Ovary (tissue), 7 donors: ENCODE measurements at regions not wholly inside any gene's neighbourhood (a gene's known extent, or its start where the extent isn't known, plus 50 kb on each side); places are given as distances from the start of the nearest gene placed in this dataset.

Experiments
- DNase-seq, 5 donors: peaks; one replicate each; pipeline ENCODE4 v3.0.0-alpha.2; 2019 to 2020
- H3K27ac ChIP-seq, 2 donors: fragments of 200-600 bp; one replicate each; pipeline versions ENCODE4 v1.5.1 to v1.8.0; 2019 to 2022
- H3K27me3 ChIP-seq: fragments of 200-600 bp; one replicate; pipeline ENCODE4 v1.8.0; 2022
- H3K36me3 ChIP-seq: fragments of 200-600 bp; sonication (generic); one replicate; pipeline ENCODE4 v1.5.1; 2019
- H3K4me1 ChIP-seq: one replicate; pipeline ENCODE4 v1.8.1; 2013; ENCODE audit warnings: mild to moderate bottlenecking, moderate library complexity; ENCODE audit not compliant: insufficient read depth
- H3K4me3 ChIP-seq: fragments of 200-600 bp; sonication (generic); one replicate; pipeline ENCODE4 v1.5.1; 2017
- H3K9me3 ChIP-seq, 2 donors: fragments of 200-600 bp in 1 of 2; sonication (generic) in 1 of 2; one replicate each; pipeline versions ENCODE4 v1.5.1 to v1.8.1; 2013 to 2019; ENCODE audit warnings: mild to moderate bottlenecking in 1 of 2, moderate library complexity in 1 of 2
- CTCF ChIP-seq, 3 donors: fragments of 450-650 bp in 2 of 3; fragments of 200-600 bp in 1 of 3; IDR thresholded peaks; one replicate each; pipeline versions ENCODE4 v1.5.1 to v1.8.0; 2016 to 2022; ENCODE audit warnings: antibody characterized with exemption in 3 of 3, mild to moderate bottlenecking in 1 of 3
- EP300 ChIP-seq: sonication (generic); formaldehyde crosslinking; IDR thresholded peaks from one replicate; pipeline ENCODE4 v1.6.1; 2017; ENCODE audit warnings: antibody characterized with exemption
- POLR2A ChIP-seq: fragments of 450-650 bp; IDR thresholded peaks from one replicate; pipeline ENCODE4 v1.6.1; 2017; ENCODE audit warnings: antibody characterized with exemption, mild to moderate bottlenecking, moderate library complexity
- WGBS, 3 donors: extraction: QIAGEN DNeasy Blood & Tissue Kit in 1 of 3; methylation state at CpG; one replicate each; pipeline versions ENCODE4 v1.1.5 to v1.1.7; 2013 to 2017; 5-methylcytosine and 5-hydroxymethylcytosine counted together
- intact Hi-C, 4 donors: fragments of 100-400 bp; cut with DNase I; formaldehyde crosslinking; loops; one replicate each; pipeline versions ENCODE4 v1.11.0 to v1.15.1; 2022 to 2023
- donor health status: DM: no; HTN: no; CAD: no; lungs with moderate emphysema.
- donor health status: DM: no; HTN: no; CAD: no.
- donor health status: Bipolar disorder and iron deficiency.
- donor health status: DM: no; HTN: no; CAD: no.
- donor health status: DM: yes; HTN: yes; CAD: no.

GRCh38 chr11:116643521-116643920, 129.3 kb downstream of the BUD13 start:
- intact Hi-C loops: no loop called here
- no peaks in the 10 kb centered on the region for H3K36me3 ChIP-seq
- H3K27me3 ChIP-seq: no peaks in the 10 kb centered on the region
- H3K27ac ChIP-seq: no peak overlapping the region
- H3K9me3 ChIP-seq: no peaks in the 10 kb centered on the region
- no peak overlapping the region for H3K4me3 ChIP-seq
- no peaks in the 10 kb centered on the region for H3K4me1 ChIP-seq
- no peak for DNase-seq
- 73 to 84% (median 79%) methylated on average over 9 of the region's 9 CpGs for WGBS, 3 donors
- TF ChIP-seq CTCF (IDR thresholded peaks at IDR 0.05) (no peak), POLR2A (no peak), EP300 (no peak)

- Histone ChIP-seq H3K36me3 (no peaks in the 10 kb centered on the region), H3K9me3 (no peaks in the 10 kb centered on the region), H3K27ac (no peak overlapping the region), H3K4me3 (no peak overlapping the region), H3K27me3 (no peaks in the 10 kb centered on the region), H3K4me1 (no peaks in the 10 kb centered on the region)
- intact Hi-C loops: no loop called here
- DNase-seq: no peak
- no peak for TF ChIP-seq EP300
- no peak for TF ChIP-seq POLR2A
These were observed 129.9 kb downstream of the BUD13 start for GRCh38 chr11:116642902-116643301.

DNA sequence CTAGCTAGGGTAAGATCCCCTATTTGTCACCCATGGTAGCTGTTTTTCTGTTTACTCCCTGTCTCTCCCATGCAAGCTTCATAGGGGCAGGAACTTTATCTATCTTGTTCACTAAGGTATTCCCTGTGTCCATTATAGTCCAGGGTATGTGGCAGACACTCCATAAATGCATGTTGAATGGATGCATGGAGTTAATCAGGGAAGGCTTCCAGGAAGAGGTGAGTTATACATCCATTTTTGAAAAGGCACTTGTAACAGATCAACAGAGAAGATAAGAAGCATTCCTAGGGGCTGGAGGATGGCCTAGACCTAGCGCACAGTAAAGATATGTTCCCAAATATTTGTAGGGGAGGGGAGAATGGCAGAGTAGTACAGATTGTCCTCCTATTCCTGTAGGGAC, 130.3 kb downstream of the BUD13 start:
- Histone ChIP-seq H3K27me3 (no peaks in the 10 kb centered on the region), H3K36me3 (no peaks in the 10 kb centered on the region), H3K4me3 (no peak overlapping the region), H3K9me3 (no peaks in the 10 kb centered on the region), H3K27ac (no peak overlapping the region), H3K4me1 (no peaks in the 10 kb centered on the region)
- TF ChIP-seq POLR2A (no peak), EP300 (no peak), CTCF (IDR thresholded peaks at IDR 0.05) (no peak)
- WGBS, 3 donors: 47 to 94% (median 79%) methylated on average over 1 of the region's 1 CpG
- no peak for DNase-seq
- intact Hi-C loops: no loop called here

DNA sequence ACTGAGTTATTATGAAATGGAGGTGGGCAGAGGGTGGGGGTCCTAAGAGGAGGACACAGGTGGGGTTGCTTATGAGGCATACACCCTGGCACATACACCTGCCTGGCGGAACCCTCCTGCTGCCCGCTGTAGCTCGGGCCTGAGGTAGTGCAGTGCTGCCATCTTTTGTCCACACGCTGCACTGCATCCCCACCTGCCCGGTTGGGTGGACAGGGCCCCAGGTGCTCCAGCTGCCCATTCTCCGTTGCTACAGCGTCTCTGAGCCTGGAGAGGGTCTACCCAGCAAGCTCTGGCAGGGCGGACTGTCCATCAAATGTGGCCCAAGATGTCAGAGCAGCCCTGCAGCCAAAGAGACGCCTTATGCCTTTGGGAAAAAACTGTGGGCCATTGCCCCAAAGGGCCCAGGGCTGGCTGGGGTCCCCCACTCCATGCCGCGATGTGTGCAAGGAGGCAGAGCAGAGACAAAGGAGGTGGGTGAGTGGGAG, 131.2 kb downstream of the BUD13 start:
- TF ChIP-seq POLR2A (no peak), EP300 (no peak), CTCF (IDR thresholded peaks at IDR 0.05) (peak in 2 of 3 donors; percentile 19 to 54)
- intact Hi-C loops: no loop called here
- H3K36me3 ChIP-seq: no peaks in the 10 kb centered on the region

GRCh38 chr11:116640641-116641402, 132.0 kb downstream of the BUD13 start:
- Histone ChIP-seq H3K27me3 (no peaks in the 10 kb centered on the region), H3K4me1 (no peaks in the 10 kb centered on the region), H3K27ac (no peak overlapping the region), H3K4me3 (no peak overlapping the region), H3K36me3 (no peaks in the 10 kb centered on the region), H3K9me3 (no peaks in the 10 kb centered on the region)
- DNase-seq: no peak
- intact Hi-C loops: no loop called here
- TF ChIP-seq EP300: no peak
- no peak for TF ChIP-seq CTCF (IDR thresholded peaks at IDR 0.05)
- no peak for TF ChIP-seq POLR2A
- 80 to 90% (median 84%) methylated on average over 6 to 7 of the region's 7 CpGs for WGBS, 3 donors

More for the DNA sequence above, 131.2 kb downstream of the BUD13 start:
- no peaks in the 10 kb centered on the region for H3K27me3 ChIP-seq
- H3K4me1 ChIP-seq: no peaks in the 10 kb centered on the region
- DNase-seq: peak in 3 of 5 donors; percentile 23 to 62 (median 52)
- H3K27ac ChIP-seq: no peak overlapping the region
- no peaks in the 10 kb centered on the region for H3K9me3 ChIP-seq
- WGBS, 3 donors: 23 to 29% (median 25%) methylated on average over 11 of the region's 11 CpGs
- no peak overlapping the region for H3K4me3 ChIP-seq
